NCI-H82 treated with DMSO at 0.1 percent for 48 hours (cell line): ENCODE measurements at regions not wholly inside any gene's neighbourhood (a gene's known extent, or its start where the extent isn't known, plus 50 kb on each side); places are given as distances from the start of the nearest gene placed in this dataset.

ENCODE experiments used
- DNase-seq: peaks from one replicate; lab custom pipeline; 2025; ENCODE audit not compliant: unreplicated experiment; lab: John Stamatoyannopoulos, UW

GRCh38 chr6:106918115-106918514 is 56.4 kb downstream of the CD24 start:
- DNase-seq: peak; percentile 86

GRCh38 chr6:106916891-106917290 is 57.6 kb downstream of the CD24 start:
- DNase-seq: no peak

DNA sequence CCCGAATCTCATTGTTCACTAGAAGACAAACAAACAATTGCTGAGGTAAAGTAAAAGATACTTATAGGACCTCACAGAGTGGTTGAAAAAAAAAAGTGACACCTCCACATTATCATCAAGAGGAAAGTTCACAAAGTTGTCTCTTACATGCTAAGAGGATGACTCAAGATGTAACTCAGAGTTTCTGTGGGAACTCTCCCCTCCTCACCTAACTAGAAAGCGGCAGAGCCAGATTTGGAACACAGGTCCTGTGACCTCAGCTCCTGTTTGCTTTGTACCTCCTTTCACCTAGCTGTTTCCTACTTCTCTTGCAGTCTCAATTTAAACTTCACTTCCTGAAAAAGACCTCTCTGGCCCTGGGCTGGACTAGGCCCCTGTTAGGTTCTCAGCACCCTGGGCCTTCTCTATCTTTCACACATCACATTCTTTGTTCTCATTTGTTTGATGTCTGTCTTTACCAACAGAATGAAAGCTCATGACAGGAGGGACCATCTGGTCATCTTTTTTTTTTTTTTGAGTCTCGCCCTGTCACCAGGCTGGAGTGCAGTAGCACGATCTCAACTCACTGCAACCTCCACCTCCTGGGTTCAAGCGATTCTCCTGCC is 60.8 kb downstream of the CD24 start:
- DNase-seq: no peak

GRCh38 chr6:106913111-106913510 is 61.4 kb downstream of the CD24 start:
- DNase-seq: no peak

DNA sequence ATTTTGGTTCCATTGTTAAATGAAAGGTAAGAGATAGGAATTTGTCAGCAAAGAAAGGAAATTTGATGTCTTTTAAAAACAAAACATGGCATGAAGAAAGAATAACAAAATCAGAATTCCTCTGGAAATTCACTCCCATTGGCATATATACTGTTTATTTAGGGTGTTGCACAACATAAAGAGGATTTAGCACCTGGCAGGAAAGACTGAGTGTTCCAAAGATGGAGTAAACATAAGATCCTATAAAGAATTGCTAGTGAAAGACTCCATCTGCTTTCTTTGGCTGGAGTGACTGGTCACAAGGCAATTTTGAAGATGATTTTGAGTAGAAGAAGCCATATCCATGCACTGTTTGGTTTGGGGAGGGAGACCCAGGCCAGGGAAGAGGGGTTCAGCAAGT is 62.4 kb downstream of the CD24 start:
- no peak for DNase-seq

GRCh38 chr6:106910999-106911949 is 63.3 kb downstream of the CD24 start:
- no peak for DNase-seq

- no peak for DNase-seq
Measured at GRCh38 chr6:106908386-106908840, 66.1 kb downstream of the CD24 start.

- no peak for DNase-seq
Measured at GRCh38 chr6:106907754-106908153, 66.8 kb downstream of the CD24 start.

GRCh38 chr6:106906232-106906631 is 68.3 kb downstream of the CD24 start:
- DNase-seq: no peak

- no peak for DNase-seq
Measured at GRCh38 chr6:106903299-106903698, 71.2 kb downstream of the CD24 start.

GRCh38 chr6:106901062-106901461 is 73.5 kb downstream of the CD24 start:
- no peak for DNase-seq

- DNase-seq: no peak
Measured at GRCh38 chr6:106899697-106900096, 74.8 kb downstream of the CD24 start.

DNA sequence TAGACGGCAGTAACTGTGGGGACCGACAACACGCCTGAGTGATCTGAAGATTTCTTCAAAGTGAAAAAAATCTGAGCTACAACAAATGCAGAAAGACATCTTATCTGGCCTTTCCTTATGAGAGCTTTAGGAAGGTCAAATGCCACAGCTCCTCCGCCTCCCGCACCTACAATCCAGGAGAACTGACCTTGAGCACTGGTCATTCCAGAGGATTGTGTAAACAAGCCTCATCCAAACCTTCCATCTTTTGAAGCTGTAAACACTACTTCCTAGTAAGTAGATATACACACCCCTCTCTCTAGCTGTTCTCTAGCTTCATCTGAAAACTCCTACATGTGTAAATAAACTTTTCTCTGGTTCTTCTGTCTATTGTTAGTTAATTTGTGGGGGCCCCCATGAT is 76.9 kb downstream of the CD24 start:
- no peak for DNase-seq

GRCh38 chr6:106895703-106896040 is 78.9 kb downstream of the CD24 start:
- no peak for DNase-seq

DNA sequence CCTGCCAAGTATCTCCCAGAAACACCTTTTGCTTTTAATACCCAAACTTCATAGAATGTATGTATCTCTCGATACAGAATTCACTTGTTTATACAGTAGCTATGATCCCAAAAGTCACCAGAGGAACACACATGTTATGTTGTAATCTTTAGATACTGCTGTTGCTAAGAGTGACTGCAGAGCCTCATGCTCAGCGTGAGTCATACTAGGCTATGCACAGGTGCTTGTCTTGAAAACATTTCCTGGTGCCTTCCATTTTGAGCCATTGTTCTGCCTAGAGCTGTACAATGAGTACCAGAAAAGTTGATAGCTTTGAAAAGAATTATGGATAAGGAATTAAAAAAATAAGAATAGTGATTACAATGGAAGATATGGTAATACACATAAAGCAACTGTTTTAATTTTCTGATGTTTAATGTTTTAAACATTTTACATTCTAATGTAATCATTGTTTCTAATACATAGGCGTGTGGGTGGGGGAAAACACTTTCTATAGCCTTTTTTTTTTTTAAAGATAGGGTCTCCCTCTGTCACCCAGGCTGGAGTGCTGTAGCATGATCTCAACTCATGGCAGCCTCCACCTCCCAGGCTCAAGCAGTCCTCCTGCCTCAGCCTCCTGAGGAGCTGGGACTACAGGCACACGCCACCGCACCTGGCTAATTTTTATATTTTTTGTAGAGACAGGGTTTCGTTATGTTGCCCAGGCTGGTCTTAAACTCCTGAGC is 79.4 kb downstream of the CD24 start:
- no peak for DNase-seq

DNA sequence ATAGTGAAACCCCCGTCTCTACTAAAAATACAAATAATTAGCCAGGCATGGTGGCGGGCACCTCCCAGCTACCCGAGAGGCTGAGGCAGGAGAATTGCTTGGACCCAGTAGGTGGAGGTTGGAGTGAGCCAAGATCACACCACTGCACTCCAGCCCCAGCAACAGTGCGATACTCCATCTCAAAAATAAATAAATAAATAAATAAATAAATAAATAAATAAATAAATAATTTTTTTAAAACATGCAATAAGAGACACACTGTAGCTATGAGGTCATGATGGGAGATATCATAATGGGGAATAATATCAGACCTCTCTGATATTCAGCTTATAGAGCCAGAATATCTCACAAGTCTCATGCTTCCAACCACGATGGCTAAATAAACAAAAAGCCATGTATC is 82.3 kb downstream of the CD24 start:
- DNase-seq: no peak

DNA sequence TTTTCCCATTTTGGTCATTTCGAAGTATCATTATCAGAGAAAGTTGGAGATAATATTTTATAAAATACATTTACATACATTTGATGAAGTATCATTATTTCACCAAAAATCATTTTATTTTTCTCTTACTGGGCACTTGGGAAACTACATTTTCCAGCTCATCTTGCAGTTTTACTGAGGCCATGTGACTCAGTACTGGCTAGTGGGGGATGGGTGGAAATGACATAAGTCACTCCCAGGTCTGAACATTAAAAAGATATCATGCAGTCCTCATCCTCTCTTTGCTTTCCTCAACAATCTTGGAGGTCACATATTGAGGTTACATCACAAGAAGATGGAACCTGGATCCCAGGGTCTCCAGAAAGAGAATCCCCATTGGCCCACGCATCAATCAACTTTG is 84.1 kb downstream of the CD24 start:
- no peak for DNase-seq

GRCh38 chr6:106889692-106890091 is 84.8 kb downstream of the CD24 start:
- no peak for DNase-seq

GRCh38 chr6:106886922-106887797 is 87.4 kb downstream of the CD24 start:
- DNase-seq: no peak

DNA sequence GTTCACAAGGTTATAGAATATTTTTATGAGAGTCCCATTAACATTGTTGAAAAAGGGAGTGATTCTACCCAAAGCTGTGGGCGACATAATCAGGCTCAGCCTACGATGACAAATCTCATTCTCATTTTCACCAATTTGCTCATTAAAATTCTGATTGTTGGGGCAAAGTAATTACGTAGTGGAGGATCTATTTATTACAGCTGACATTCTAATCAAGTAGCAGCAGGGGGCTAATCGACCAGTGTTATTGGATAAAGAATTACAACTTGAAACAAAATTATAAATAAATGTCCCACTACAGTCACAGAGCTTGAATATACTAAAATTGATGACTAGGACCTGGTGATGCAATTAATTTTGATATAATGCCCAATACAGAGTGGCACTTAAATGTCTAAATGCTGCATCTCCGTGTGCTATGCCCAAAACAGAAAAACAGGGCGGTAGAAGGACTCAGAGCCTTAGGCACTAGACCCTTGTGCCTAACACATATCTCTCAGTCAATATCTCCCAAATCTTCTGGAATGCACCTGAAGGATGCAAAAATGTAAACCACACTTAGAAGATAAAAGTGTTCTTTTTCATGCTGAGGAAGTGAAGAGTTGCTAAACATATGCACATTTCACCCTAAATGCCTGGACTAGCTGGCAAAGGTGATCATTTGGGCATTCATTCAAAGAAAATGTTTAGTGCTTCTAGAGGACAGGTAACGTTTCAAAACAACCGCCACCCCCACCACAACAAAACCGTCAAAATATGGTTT is 88.3 kb downstream of the CD24 start:
- DNase-seq: no peak
